Heart left ventricle (tissue), 16 donors: ENCODE measurements at regions not wholly inside any gene's neighbourhood (a gene's known extent, or its start where the extent isn't known, plus 50 kb on each side); places are given as distances from the start of the nearest gene placed in this dataset.

Experiments
- ATAC-seq, 4 donors: fragments of 200-7000 bp; cut with Tn5 transposase; one replicate each; pipeline ENCODE4 v1.9.1; 2020 to 2022; ENCODE audit warnings: moderate library complexity in 4 of 4, mild to moderate bottlenecking in 3 of 4, moderate number of reproducible peaks in 1 of 4
- DNase-seq, 5 donors: peaks; one replicate each; pipeline ENCODE4 v3.0.0-alpha.2; 2020
- H3K27ac ChIP-seq, 12 donors: fragments of 200-600 bp; sonication (generic) in 4 of 12; one replicate each; pipeline versions ENCODE4 v1.5.0 to v1.8.0; 2016 to 2022; ENCODE audit warnings: mild to moderate bottlenecking in 2 of 12
- H3K27me3 ChIP-seq, 9 donors: fragments of 200-600 bp; sonication (generic) in 2 of 9; one replicate each; pipeline versions ENCODE4 v1.5.1 to v1.8.0; 2016 to 2022; ENCODE audit warnings: mild to moderate bottlenecking in 3 of 9
- H3K36me3 ChIP-seq, 9 donors: fragments of 200-600 bp; sonication (generic) in 2 of 9; one replicate each; pipeline versions ENCODE4 v1.5.0 to v1.8.0; 2018 to 2022; ENCODE audit warnings: mild to moderate bottlenecking in 2 of 9
- H3K4me1 ChIP-seq, 12 donors: fragments of 200-600 bp; sonication (generic) in 4 of 12; one replicate each; pipeline versions ENCODE4 v1.5.0 to v1.8.0; 2016 to 2022; ENCODE audit warnings: mild to moderate bottlenecking in 3 of 12
- H3K4me3 ChIP-seq, 12 donors: fragments of 200-600 bp; sonication (generic) in 4 of 12; one replicate each; pipeline versions ENCODE4 v1.5.0 to v1.8.0; 2017 to 2022; ENCODE audit warnings: mild to moderate bottlenecking in 9 of 12, moderate library complexity in 4 of 12
- H3K9me3 ChIP-seq, 12 donors: fragments of 200-600 bp; sonication (generic) in 4 of 12; one replicate each; pipeline versions ENCODE4 v1.5.0 to v1.8.0; 2016 to 2022; ENCODE audit warnings: mild to moderate bottlenecking in 1 of 12
- CTCF ChIP-seq, 12 donors: fragments of 200-600 bp; sonication (generic) in 4 of 12; IDR thresholded peaks; one replicate each; pipeline versions ENCODE4 v1.5.0 to v1.8.0; 2018 to 2022; ENCODE audit warnings: antibody characterized with exemption in 12 of 12, mild to moderate bottlenecking in 5 of 12
- POLR2A ChIP-seq, 2 donors: fragments of 450-650 bp; IDR thresholded peaks; one replicate each; pipeline ENCODE4 v1.6.1; 2017; ENCODE audit warnings: antibody characterized with exemption in 2 of 2, mild to moderate bottlenecking in 2 of 2, moderate library complexity in 2 of 2
- WGBS, 4 donors: extraction: QIAGEN DNeasy Blood & Tissue Kit in 2 of 4; methylation state at CpG; one replicate each; pipeline versions ENCODE4 v1.1.5 to v1.1.7; 2013 to 2018; 5-methylcytosine and 5-hydroxymethylcytosine counted together
- intact Hi-C, 10 donors: fragments of 100-400 bp; cut with DNase I; formaldehyde crosslinking; loops; one replicate each; pipeline versions ENCODE4 v1.11.1 to v1.14.2; 2022
- donor health status: ischemic (EF 13 %, LVEDD 7.1; RV severe dilation, severe dysfunction).
- donor health status: healthy with polysubstance abuse.
- donor health status: DM: no; HTN: yes; CAD: no.
- donor health status: DM: no; HTN: no; CAD: no.
- donor health status: ischemic (EF 25% LVEDD 6.9; RV normal size, moderate dysfunction).
- donor health status: ischemic (EF 25% LVEDD 5.7; RV mildly dilated, moderate dysfunction).
- donor health status: healthy.
- donor health status: DM: yes; HTN: yes; CAD: no.
- donor health status: ischemic (EF 35%, LVEDD 5.7; RV mildly dilated, moderate dysfunction).
- donor health status: nonischemic (EF 11% LVEDD 7.7; RV severe dilation, severe dysfunction).
- donor health status: DM: yes; HTN: yes; CAD: no.
- donor health status: PGD.
- donor health status: ischemic (EF 29% LVEDD 5.4; RV normal size, mild dysfunction).
- donor health status: nonischemic (EF 23%, LVEDD 6.1; RV moderate dilation, normal function).

- DNase-seq (no peak), ATAC-seq (no peak)
- 74 to 94% (median 88%) methylated on average over 1 of the region's 1 CpG for WGBS, 4 donors
- intact Hi-C loops, result no loop called here
- no peaks in the 10 kb centered on the region for H3K27me3 ChIP-seq
- H3K27ac ChIP-seq, result no peak overlapping the region
- H3K9me3 ChIP-seq, result no peaks in the 10 kb centered on the region
- no peak overlapping the region for H3K4me3 ChIP-seq
- peaks cover 0 to 13% (median 0%) of the 10 kb centered on the region in 12 donors for H3K4me1 ChIP-seq
- TF ChIP-seq POLR2A (IDR thresholded peaks at IDR 0.05) (no peak), CTCF (IDR thresholded peaks at IDR 0.05) (no peak)
- H3K36me3 ChIP-seq, result no peaks in the 10 kb centered on the region
Observed at GRCh38 chr3:36298188-36298587, 82.1 kb upstream of the STAC start.

GRCh38 chr3:36302158-36302509 is 78.2 kb upstream of the STAC start:
- intact Hi-C loops, result no loop called here
- WGBS, 4 donors, result 55 to 67% (median 57%) methylated on average over 1 of the region's 1 CpG

GRCh38 chr3:36302626-36303025 is 77.7 kb upstream of the STAC start:
- Histone ChIP-seq H3K27me3 (no peaks in the 10 kb centered on the region), H3K4me1 (peaks cover 0 to 6% (median 0%) of the 10 kb centered on the region in 12 donors), H3K36me3 (no peaks in the 10 kb centered on the region), H3K9me3 (no peaks in the 10 kb centered on the region), H3K27ac (no peak overlapping the region), H3K4me3 (no peak overlapping the region)
- ATAC-seq (no peak), DNase-seq (no peak)
- TF ChIP-seq CTCF (IDR thresholded peaks at IDR 0.05) (no peak), POLR2A (IDR thresholded peaks at IDR 0.05) (no peak)
- 62 to 74% (median 70%) methylated on average over 1 of the region's 1 CpG for WGBS, 4 donors
- intact Hi-C loops, result no loop called here

More at GRCh38 chr3:36302158-36302509, 78.2 kb upstream of the STAC start:
- no peaks in the 10 kb centered on the region for H3K9me3 ChIP-seq
- no peaks in the 10 kb centered on the region for H3K36me3 ChIP-seq
- DNase-seq, result no peak
- no peak overlapping the region for H3K4me3 ChIP-seq
- no peaks in the 10 kb centered on the region for H3K27me3 ChIP-seq
- peaks cover 0 to 9% (median 0%) of the 10 kb centered on the region in 12 donors for H3K4me1 ChIP-seq
- TF ChIP-seq CTCF (IDR thresholded peaks at IDR 0.05), result no peak
- TF ChIP-seq POLR2A (IDR thresholded peaks at IDR 0.05), result no peak
- H3K27ac ChIP-seq, result no peak overlapping the region
- ATAC-seq, result no peak

DNA sequence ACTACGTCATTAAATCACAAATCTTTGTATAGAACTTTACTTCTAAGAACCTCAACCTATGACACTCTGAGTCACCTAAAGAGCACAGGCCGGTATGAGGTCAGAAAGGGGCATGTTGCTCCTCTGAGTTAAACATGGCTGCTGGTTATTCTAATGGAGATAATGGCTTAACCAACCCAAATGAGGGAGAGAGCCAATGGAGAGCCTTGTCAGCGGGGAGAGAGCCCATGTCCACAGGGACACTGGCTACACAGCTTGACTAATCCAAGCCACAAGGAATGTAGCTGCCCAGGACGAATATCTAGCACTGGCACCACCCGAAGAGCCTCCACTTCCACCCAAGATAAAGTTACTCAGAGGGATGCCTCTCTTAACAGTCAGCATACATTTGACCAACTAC is 77.0 kb upstream of the STAC start:
- ATAC-seq (no peak), DNase-seq (no peak)
- no peaks in the 10 kb centered on the region for H3K9me3 ChIP-seq
- H3K4me1 ChIP-seq, result no peaks in the 10 kb centered on the region
- TF ChIP-seq CTCF (IDR thresholded peaks at IDR 0.05), result no peak
- no peak for TF ChIP-seq POLR2A (IDR thresholded peaks at IDR 0.05)
- WGBS, 4 donors, result 77 to 88% (median 85%) methylated on average over 5 of the region's 5 CpGs
- H3K27ac ChIP-seq, result no peak overlapping the region
- H3K36me3 ChIP-seq, result no peaks in the 10 kb centered on the region
- no peaks in the 10 kb centered on the region for H3K27me3 ChIP-seq
- intact Hi-C loops, result no loop called here
- H3K4me3 ChIP-seq, result no peak overlapping the region
